HCT116 (cell line): ENCODE measurements at regions not wholly inside any gene's neighbourhood (a gene's known extent, or its start where the extent isn't known, plus 50 kb on each side); places are given as distances from the start of the nearest gene placed in this dataset.

Source experiments
- ATAC-seq: fragments of 200-7000 bp; cut with Tn5 transposase; 2 replicates; pipeline ENCODE4 v1.9.1; 2020; ENCODE audit warnings: mild to moderate bottlenecking, moderate library complexity
- BruUV-seq: library from RNA; stranded (reverse); fragments of 400-500 nt; replicated peaks from 2 replicates; lab custom pipeline; 2021; lab: Mats Ljungman, UMichigan
- CTCF ChIA-PET: fragments of 300-600 bp; sonication (Branson Sonifier 250); formaldehyde crosslinking; loops from one replicate; lab custom pipeline; 2021; ENCODE audit warnings: antibody characterized with exemption; lab: Charles Lee
- POLR2A ChIA-PET: fragments of 300-600, 350-600 bp; sonication (Branson Sonifier 250); formaldehyde crosslinking; loops from one replicate; lab custom pipeline; 2021; ENCODE audit warnings: antibody characterized with exemption; lab: Charles Lee
- RAD21 ChIA-PET, 2 experiments: fragments of 300-600 bp; sonication (Branson Sonifier 250); formaldehyde crosslinking; loops; one replicate each; lab custom pipeline; 2023; ENCODE audit warnings: low total read pairs in 2 of 2; ENCODE audit not compliant: uncharacterized antibody in 2 of 2, unreplicated experiment in 2 of 2, low non-redundant PET in 1 of 2; lab: Charles Lee
- DNase-seq: peaks from one replicate; pipeline ENCODE4 v3.0.0-alpha.2; 2010; ENCODE audit warnings: low read depth, low spot score
- H2AFZ ChIP-seq: fragments of 200-600 bp; shearing (Covaris generic), sonication (generic); 2 replicates; pipeline ENCODE4 v1.6.1; 2017; ENCODE audit warnings: low read depth, mixed run types, mixed read lengths, antibody characterized with exemption, low read length; ENCODE audit not compliant: poor library complexity, severe bottlenecking
- H3K27ac ChIP-seq: 2 replicates; pipeline ENCODE4 v1.5.1; 2012; ENCODE audit warnings: low read depth, low read length
- H3K27me3 ChIP-seq: fragments of 200-600 bp; sonication (generic); 2 replicates; pipeline ENCODE4 v1.6.1; 2016; ENCODE audit warnings: mixed run types, low read length, mixed read lengths; ENCODE audit not compliant: insufficient read depth
- H3K36me3 ChIP-seq, 2 experiments: fragments of 200-500 bp in 1 of 2; fragments of 200-600 bp in 1 of 2; sonication (Bioruptor generic) in 1 of 2; sonication (generic) in 1 of 2; 2 replicates each; pipeline versions ENCODE4 v1.5.1 to v1.6.1; 2014 to 2016; ENCODE audit warnings: low read length in 2 of 2, inconsistent platforms in 1 of 2, mixed read lengths in 1 of 2, mixed run types in 1 of 2; ENCODE audit not compliant: insufficient read depth in 2 of 2, control insufficient read depth in 1 of 2
- H3K4me1 ChIP-seq, 2 experiments: fragments of 200-600 bp in 1 of 2; sonication (generic) in 1 of 2; 2 replicates each; pipeline versions ENCODE4 v1.5.1 to v1.6.1; 2012 to 2017; ENCODE audit warnings: low read length in 2 of 2, inconsistent platforms in 1 of 2, mild to moderate bottlenecking in 1 of 2, mixed read lengths in 1 of 2, mixed run types in 1 of 2, moderate library complexity in 1 of 2; ENCODE audit not compliant: insufficient read depth in 2 of 2, control insufficient read depth in 1 of 2
- H3K4me2 ChIP-seq: fragments of 200-600 bp; sonication (generic); 2 replicates; pipeline ENCODE4 v1.6.1; 2017; ENCODE audit warnings: mixed run types, low read length, mixed read lengths
- H3K4me3 ChIP-seq, 2 experiments: fragments of 200-600 bp in 1 of 2; sonication (generic) in 1 of 2; replicated peaks in 1 of 2; 2 replicates each; pipeline ENCODE4 v1.5.1; 2011 to 2016; ENCODE audit warnings: low read length in 2 of 2, control low read depth in 1 of 2, low read depth in 1 of 2, mild to moderate bottlenecking in 1 of 2, mixed read lengths in 1 of 2, mixed run types in 1 of 2
- H3K79me2 ChIP-seq: fragments of 200-600 bp; sonication (generic); 2 replicates; pipeline ENCODE4 v1.6.1; 2017; ENCODE audit warnings: mild to moderate bottlenecking, mixed run types, low read length, moderate library complexity, mixed read lengths; ENCODE audit not compliant: insufficient read depth
- H3K9ac ChIP-seq: fragments of 200-600 bp; sonication (generic); 2 replicates; pipeline ENCODE4 v1.6.1; 2016; ENCODE audit warnings: low read length, mixed read lengths
- H3K9me2 ChIP-seq: fragments of 200-600 bp; sonication (generic), shearing (Covaris generic); 2 replicates; pipeline ENCODE4 v1.6.1; 2017; ENCODE audit warnings: mixed run types, mild to moderate bottlenecking, moderate library complexity; ENCODE audit not compliant: insufficient read depth
- H3K9me3 ChIP-seq, 2 experiments: fragments of 200-500 bp in 1 of 2; fragments of 200-600 bp in 1 of 2; sonication (Bioruptor generic) in 1 of 2; sonication (generic) in 1 of 2; 2 replicates each; pipeline ENCODE4 v1.6.1; 2014 to 2017; ENCODE audit warnings: low read length in 2 of 2, mixed read lengths in 2 of 2, inconsistent platforms in 1 of 2, low read depth in 1 of 2, mild to moderate bottlenecking in 1 of 2, mixed run types in 1 of 2, moderate library complexity in 1 of 2; ENCODE audit not compliant: control insufficient read depth in 1 of 2, insufficient read depth in 1 of 2
- H4K20me1 ChIP-seq: fragments of 200-600 bp; sonication (generic), shearing (Covaris generic); 2 replicates; pipeline ENCODE4 v1.6.1; 2017; ENCODE audit warnings: mixed run types, mild to moderate bottlenecking, moderate library complexity; ENCODE audit not compliant: insufficient read depth
- ATF3 ChIP-seq: IDR thresholded peaks from 2 replicates; pipeline ENCODE4 v1.6.1; 2012
- CBX3 ChIP-seq: IDR thresholded peaks from 2 replicates; pipeline ENCODE4 v1.6.1; 2012; ENCODE audit warnings: low read depth
- CTCF ChIP-seq, 3 experiments: fragments of 200-600 bp in 1 of 3; sonication (generic) in 1 of 3; IDR thresholded peaks in 2 of 3; conservative IDR thresholded peaks in 1 of 3; 2 replicates each; pipeline ENCODE4 v1.5.1; 2012 to 2017; ENCODE audit warnings: low read depth in 2 of 3, low read length in 2 of 3, antibody characterized with exemption in 1 of 3, borderline replicate concordance in 1 of 3, control low read depth in 1 of 3, mild to moderate bottlenecking in 1 of 3, mixed read lengths in 1 of 3, mixed run types in 1 of 3, moderate library complexity in 1 of 3; ENCODE audit not compliant: insufficient read depth in 1 of 3
- EGR1 ChIP-seq: IDR thresholded peaks from 2 replicates; pipeline ENCODE4 v1.6.1; 2012; ENCODE audit warnings: low read depth
- ELF1 ChIP-seq: IDR thresholded peaks from 2 replicates; pipeline ENCODE4 v1.6.1; 2012; ENCODE audit warnings: low read depth, borderline replicate concordance
- FOSL1 ChIP-seq: IDR thresholded peaks from 2 replicates; pipeline ENCODE4 v1.6.1; 2012; ENCODE audit warnings: low read depth
- JUND ChIP-seq: IDR thresholded peaks from 2 replicates; pipeline ENCODE4 v1.6.1; 2012
- POLR2AphosphoS5 ChIP-seq: IDR thresholded peaks from 2 replicates; pipeline ENCODE4 v1.6.1; 2011; ENCODE audit warnings: mild to moderate bottlenecking, low read depth, low read length, moderate library complexity
- RAD21 ChIP-seq: IDR thresholded peaks from 2 replicates; pipeline ENCODE4 v1.6.1; 2012; ENCODE audit warnings: low read depth, mild to moderate bottlenecking
- REST ChIP-seq: IDR thresholded peaks from 2 replicates; pipeline ENCODE4 v1.6.1; 2012; ENCODE audit warnings: low read depth
- SIN3A ChIP-seq: IDR thresholded peaks from 2 replicates; pipeline ENCODE4 v1.6.1; 2012; ENCODE audit warnings: low read depth
- SP1 ChIP-seq: IDR thresholded peaks from 2 replicates; pipeline ENCODE4 v1.6.1; 2012; ENCODE audit warnings: low read depth
- SRF ChIP-seq: IDR thresholded peaks from 2 replicates; pipeline ENCODE4 v1.6.1; 2012; ENCODE audit warnings: low read depth
- ZBTB33 ChIP-seq: IDR thresholded peaks from 2 replicates; pipeline ENCODE4 v1.6.1; 2011; ENCODE audit warnings: mild to moderate bottlenecking, low read length, moderate library complexity; ENCODE audit not compliant: insufficient replicate concordance; ENCODE audit errors: extremely low read depth
- intact Hi-C: fragments of 100-400 bp; cut with micrococcal nuclease; formaldehyde crosslinking; loops from 2 replicates; pipeline ENCODE4 v1.10.0; 2022

- no peaks in the 10 kb centered on the region for H3K27me3 ChIP-seq
- TF ChIP-seq RAD21 (0 out of 2 replicates have a peak, but pooled peaks have one; percentile 11), JUND (no peak)
- TF ChIP-seq, all 23 proteins: peak for 1
- H4K20me1 ChIP-seq: no peaks in the 10 kb centered on the region
- H3K4me1 ChIP-seq: peaks cover 0 to 2% of the 10 kb centered on the region in 2 experiments; a peak in 1 of 4 replicates
- intact Hi-C loops: no loop called here
- H2AFZ ChIP-seq: no peak overlapping the region
- ChIA-PET RAD21 (no interaction called here), POLR2A (no interaction called here), CTCF (no interaction called here)
- H3K9me2 ChIP-seq: no peaks in the 10 kb centered on the region
- H3K79me2 ChIP-seq: no peaks in the 10 kb centered on the region
- no TSS peak for BruUV-seq
- no peak overlapping the region for H3K4me2 ChIP-seq
- DNase-seq (no peak), ATAC-seq (no peak)
- no peak overlapping the region for H3K4me3 ChIP-seq
- no peak overlapping the region for H3K27ac ChIP-seq
- no peak overlapping the region for H3K9ac ChIP-seq
- H3K9me3 ChIP-seq: no peaks in the 10 kb centered on the region
- H3K36me3 ChIP-seq: no peaks in the 10 kb centered on the region
Observed at GRCh38 chr1:47549532-47549931, 111.7 kb downstream of the FOXD2 start.

- ChIA-PET RAD21 (no interaction called here), POLR2A (no interaction called here), CTCF (no interaction called here)
- DNase-seq (no peak), ATAC-seq (no peak)
- H2AFZ ChIP-seq: no peak overlapping the region
- no peaks in the 10 kb centered on the region for H4K20me1 ChIP-seq
- H3K4me1 ChIP-seq: peaks cover 3 to 16% of the 10 kb centered on the region in 2 experiments; a peak in 3 of 4 replicates
- no peaks in the 10 kb centered on the region for H3K9me2 ChIP-seq
- H3K9me3 ChIP-seq: no peaks in the 10 kb centered on the region
- H3K4me2 ChIP-seq: no peak overlapping the region
- no peaks in the 10 kb centered on the region for H3K27me3 ChIP-seq
- no peak overlapping the region for H3K4me3 ChIP-seq
- H3K36me3 ChIP-seq: no peaks in the 10 kb centered on the region
- H3K27ac ChIP-seq: no peak overlapping the region
- BruUV-seq: no TSS peak
- no peak overlapping the region for H3K9ac ChIP-seq
- intact Hi-C loops: no loop called here
- no peaks in the 10 kb centered on the region for H3K79me2 ChIP-seq
- TF ChIP-seq ATF3 (no peak), REST (no peak), SRF (no peak), RAD21 (no peak), FOSL1 (no peak), CBX3 (no peak), ZBTB33 (no peak), SP1 (no peak), CTCF (IDR thresholded peaks at IDR 0.05 in 2 of 3, conservative IDR thresholded peaks at IDR 0.05 in 1 of 3; ENCODE audit: borderline replicate concordance in 1 of 3, insufficient read depth in 1 of 3, low read depth in 2 of 3, low read length in 2 of 3) (no peak), SIN3A (no peak), ELF1 (no peak), EGR1 (no peak), JUND (no peak), POLR2AphosphoS5 (no peak)
Observed at GRCh38 chr1:47550929-47551328, 113.1 kb downstream of the FOXD2 start.
